GM13977 (cell line): ENCODE measurements at regions not wholly inside any gene's neighbourhood (a gene's known extent, or its start where the extent isn't known, plus 50 kb on each side); places are given as distances from the start of the nearest gene placed in this dataset.

Experiments
- DNase-seq: peaks from one replicate; pipeline ENCODE4 v3.0.0; 2012; ENCODE audit warnings: low spot score
- in situ Hi-C: fragments of 300-500 bp; cut with MboI; formaldehyde crosslinking; loops from one replicate; pipeline ENCODE4 v1.12.0; 2022; ENCODE audit warnings: low sequenced_read_pairs, low pct_unique_long_range_greater_than_20kb, mixed read lengths, inconsistent platforms; ENCODE audit not compliant: unreplicated experiment
- TF ChIP-seq, protein P1 (sequence below): IDR thresholded peaks from 2 replicates; pipeline ENCODE4 v1.5.1; 2012; ENCODE audit warnings: mild to moderate bottlenecking, control low read depth; ENCODE audit not compliant: insufficient read depth; ENCODE audit errors: extremely low read depth, missing control alignments

- TF ChIP-seq, protein P1, sequence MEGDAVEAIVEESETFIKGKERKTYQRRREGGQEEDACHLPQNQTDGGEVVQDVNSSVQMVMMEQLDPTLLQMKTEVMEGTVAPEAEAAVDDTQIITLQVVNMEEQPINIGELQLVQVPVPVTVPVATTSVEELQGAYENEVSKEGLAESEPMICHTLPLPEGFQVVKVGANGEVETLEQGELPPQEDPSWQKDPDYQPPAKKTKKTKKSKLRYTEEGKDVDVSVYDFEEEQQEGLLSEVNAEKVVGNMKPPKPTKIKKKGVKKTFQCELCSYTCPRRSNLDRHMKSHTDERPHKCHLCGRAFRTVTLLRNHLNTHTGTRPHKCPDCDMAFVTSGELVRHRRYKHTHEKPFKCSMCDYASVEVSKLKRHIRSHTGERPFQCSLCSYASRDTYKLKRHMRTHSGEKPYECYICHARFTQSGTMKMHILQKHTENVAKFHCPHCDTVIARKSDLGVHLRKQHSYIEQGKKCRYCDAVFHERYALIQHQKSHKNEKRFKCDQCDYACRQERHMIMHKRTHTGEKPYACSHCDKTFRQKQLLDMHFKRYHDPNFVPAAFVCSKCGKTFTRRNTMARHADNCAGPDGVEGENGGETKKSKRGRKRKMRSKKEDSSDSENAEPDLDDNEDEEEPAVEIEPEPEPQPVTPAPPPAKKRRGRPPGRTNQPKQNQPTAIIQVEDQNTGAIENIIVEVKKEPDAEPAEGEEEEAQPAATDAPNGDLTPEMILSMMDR: no peak
- no peak for DNase-seq
Observed at GRCh38 chr2:120613742-120614571, 121.7 kb upstream of the GLI2 start.

DNA sequence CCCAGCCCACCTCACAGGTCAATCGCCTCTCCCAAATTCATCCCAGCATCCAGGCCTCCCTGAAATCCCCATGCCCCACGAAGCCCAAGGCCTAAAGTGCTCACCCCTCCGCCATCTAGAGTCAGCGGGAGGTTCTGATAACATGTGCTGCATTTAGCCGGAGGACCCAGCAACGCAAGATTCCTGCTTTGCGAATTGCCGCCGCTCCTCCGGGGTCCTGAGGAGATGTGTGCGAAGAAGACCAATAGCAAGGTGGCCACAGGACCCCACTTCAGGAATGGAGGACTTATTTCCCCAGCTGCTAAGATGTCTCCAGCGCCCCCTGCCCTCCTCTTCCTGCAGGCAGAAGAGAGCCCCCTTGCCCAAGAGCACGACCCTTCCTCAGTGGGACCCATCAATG, 120.8 kb upstream of the GLI2 start:
- in situ Hi-C loops: no loop called here
- TF ChIP-seq, protein P1: no peak
- no peak for DNase-seq

More at GRCh38 chr2:120613742-120614571, 121.7 kb upstream of the GLI2 start:
- in situ Hi-C loops: no loop called here

- in situ Hi-C loops: no loop called here
- TF ChIP-seq, protein P1: no peak
- DNase-seq: no peak
Observed at GRCh38 chr2:120616261-120616660, 119.4 kb upstream of the GLI2 start.

- DNase-seq: no peak
- in situ Hi-C loops: no loop called here
- TF ChIP-seq, protein P1: no peak
Observed at GRCh38 chr2:120617055-120617454, 118.6 kb upstream of the GLI2 start.

- in situ Hi-C loops: no loop called here
- no peak for DNase-seq
- TF ChIP-seq, protein P1: no peak
Observed at GRCh38 chr2:120618830-120619229, 116.8 kb upstream of the GLI2 start.

GRCh38 chr2:120619579-120619978, 116.1 kb upstream of the GLI2 start:
- no peak for DNase-seq
- TF ChIP-seq, protein P1: no peak
- in situ Hi-C loops: no loop called here
